GM13977 (cell line): ENCODE measurements at regions not wholly inside any gene's neighbourhood (a gene's known extent, or its start where the extent isn't known, plus 50 kb on each side); places are given as distances from the start of the nearest gene placed in this dataset.
"Not testable (repeated sequence)": the region's sequence is repeated elsewhere in the genome, so short reads cannot be mapped to it uniquely, and the experiment has no call there.

Experiments used
- DNase-seq: peaks from one replicate; pipeline ENCODE4 v3.0.0; 2012; ENCODE audit warnings: low spot score
- in situ Hi-C: fragments of 300-500 bp; cut with MboI; formaldehyde crosslinking; loops from one replicate; pipeline ENCODE4 v1.12.0; 2022; ENCODE audit warnings: low sequenced_read_pairs, low pct_unique_long_range_greater_than_20kb, mixed read lengths, inconsistent platforms; ENCODE audit not compliant: unreplicated experiment
- TF ChIP-seq, protein P1 (sequence below): IDR thresholded peaks from 2 replicates; pipeline ENCODE4 v1.5.1; 2012; ENCODE audit warnings: mild to moderate bottlenecking, control low read depth; ENCODE audit not compliant: insufficient read depth; ENCODE audit errors: extremely low read depth, missing control alignments

DNA sequence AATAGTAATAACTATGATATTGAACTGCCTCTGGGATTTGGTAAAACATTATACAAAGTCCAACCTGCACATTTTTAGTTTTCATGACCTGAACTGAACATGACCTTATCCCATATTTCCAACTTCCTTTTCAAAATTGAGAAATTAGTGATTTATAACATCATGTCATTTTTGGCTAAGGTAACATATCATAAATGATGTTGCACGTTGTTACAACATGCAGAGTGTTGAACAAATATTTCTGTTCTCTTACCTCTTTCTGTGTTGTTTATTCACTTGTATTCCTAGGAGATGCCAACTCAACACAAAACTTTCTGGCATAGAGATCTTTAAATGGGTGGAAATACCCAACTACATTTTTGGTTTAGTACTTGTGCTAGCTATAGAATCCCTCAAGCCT, 496.0 kb downstream of the SLC6A15 start:
- DNase-seq, result no peak
- in situ Hi-C loops, result no loop called here

DNA sequence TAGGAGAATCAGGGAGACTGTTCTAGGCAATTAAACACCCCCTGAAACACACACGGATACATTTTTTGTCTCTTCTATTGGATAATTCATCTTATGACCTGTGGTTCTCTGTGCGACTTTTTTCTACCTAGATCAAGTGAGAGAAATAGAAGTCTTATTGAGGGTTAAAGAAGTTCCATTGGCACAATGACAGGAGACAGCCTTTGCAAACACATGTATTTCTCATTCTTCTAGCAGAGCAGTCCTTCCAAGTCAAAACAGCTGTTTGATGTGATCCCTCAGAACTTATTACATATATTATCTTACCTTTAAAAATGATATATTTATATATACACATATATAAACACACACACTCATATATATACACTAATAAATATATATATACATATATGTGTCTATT, 496.7 kb downstream of the SLC6A15 start:
- no peak for DNase-seq
- TF ChIP-seq, protein P1, sequence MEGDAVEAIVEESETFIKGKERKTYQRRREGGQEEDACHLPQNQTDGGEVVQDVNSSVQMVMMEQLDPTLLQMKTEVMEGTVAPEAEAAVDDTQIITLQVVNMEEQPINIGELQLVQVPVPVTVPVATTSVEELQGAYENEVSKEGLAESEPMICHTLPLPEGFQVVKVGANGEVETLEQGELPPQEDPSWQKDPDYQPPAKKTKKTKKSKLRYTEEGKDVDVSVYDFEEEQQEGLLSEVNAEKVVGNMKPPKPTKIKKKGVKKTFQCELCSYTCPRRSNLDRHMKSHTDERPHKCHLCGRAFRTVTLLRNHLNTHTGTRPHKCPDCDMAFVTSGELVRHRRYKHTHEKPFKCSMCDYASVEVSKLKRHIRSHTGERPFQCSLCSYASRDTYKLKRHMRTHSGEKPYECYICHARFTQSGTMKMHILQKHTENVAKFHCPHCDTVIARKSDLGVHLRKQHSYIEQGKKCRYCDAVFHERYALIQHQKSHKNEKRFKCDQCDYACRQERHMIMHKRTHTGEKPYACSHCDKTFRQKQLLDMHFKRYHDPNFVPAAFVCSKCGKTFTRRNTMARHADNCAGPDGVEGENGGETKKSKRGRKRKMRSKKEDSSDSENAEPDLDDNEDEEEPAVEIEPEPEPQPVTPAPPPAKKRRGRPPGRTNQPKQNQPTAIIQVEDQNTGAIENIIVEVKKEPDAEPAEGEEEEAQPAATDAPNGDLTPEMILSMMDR, result no peak
- in situ Hi-C loops, result no loop called here

More for the DNA sequence above, 496.0 kb downstream of the SLC6A15 start:
- TF ChIP-seq, protein P1, result no peak

GRCh38 chr12:84413656-84414055, 498.9 kb downstream of the SLC6A15 start:
- no peak for DNase-seq
- TF ChIP-seq, protein P1, result no peak
- in situ Hi-C loops, result no loop called here

DNA sequence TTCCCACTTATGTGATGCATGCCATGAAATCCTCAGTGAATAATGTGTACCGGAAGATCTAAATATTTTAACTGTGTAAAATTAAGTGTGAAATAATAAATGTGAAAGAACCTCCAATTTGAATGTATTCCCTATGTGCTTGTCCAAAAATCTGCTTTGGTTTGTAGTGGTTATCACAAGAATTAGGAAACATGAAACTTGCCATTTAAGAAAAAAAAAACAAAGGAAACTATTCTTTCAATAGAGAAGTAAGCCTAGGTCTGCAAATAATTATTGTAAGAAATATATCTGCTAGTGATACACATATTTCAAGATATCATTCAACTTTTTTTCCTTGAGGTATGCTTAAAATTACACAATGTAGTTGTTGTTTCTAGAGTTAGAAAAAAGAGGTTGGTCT, 500.4 kb downstream of the SLC6A15 start:
- in situ Hi-C loops, result no loop called here
- TF ChIP-seq, protein P1, result no peak
- DNase-seq, result no peak

GRCh38 chr12:84411031-84411430, 501.6 kb downstream of the SLC6A15 start:
- DNase-seq, result no peak
- in situ Hi-C loops, result no loop called here
- TF ChIP-seq, protein P1, result no peak

- TF ChIP-seq, protein P1, result no peak
- in situ Hi-C loops, result no loop called here
- DNase-seq, result no peak
Measured at GRCh38 chr12:84408936-84409335, 503.7 kb downstream of the SLC6A15 start.

GRCh38 chr12:84406720-84407119, 505.9 kb downstream of the SLC6A15 start:
- in situ Hi-C loops, DNase-seq: not testable (repeated sequence)
